ENCODE measurements at regions not wholly inside any gene's neighbourhood (a gene's known extent, or its start where the extent isn't known, plus 50 kb on each side); places are given as distances from the start of the nearest gene placed in this dataset.

- DNase-seq (ENCODE audit: extremely low spot score) = no peak
- ChIA-PET CTCF (interaction anchor here (1.2 kb wide), 1 partner anchor 10 kb away, joined by 4 read pairs; no protein-coding TSS in a partner anchor), POLR2A (no interaction called here)
- TF ChIP-seq FOXA1 (IDR thresholded peaks at IDR 0.05) = no peak
- TF ChIP-seq CTBP1 (IDR thresholded peaks at IDR 0.05; ENCODE audit: borderline replicate concordance) = no peak
- no peak for TF ChIP-seq TARDBP (IDR thresholded peaks at IDR 0.05)
- TF ChIP-seq NFRKB (IDR thresholded peaks at IDR 0.05) = no peak
Observed at GRCh38 chr2:133789743-133790142, 221.5 kb upstream of the NCKAP5 start.

- DNase-seq (ENCODE audit: extremely low spot score) = no peak
- TF ChIP-seq BHLHE40 (IDR thresholded peaks at IDR 0.05; ENCODE audit: borderline replicate concordance) (no peak), FOXM1 (IDR thresholded peaks at IDR 0.05; ENCODE audit: borderline replicate concordance) (no peak), SUZ12 (IDR thresholded peaks at IDR 0.05) (no peak)
- ChIA-PET POLR2A (no interaction called here), CTCF (no interaction called here)
Observed at GRCh38 chr2:133790711-133791110, 222.4 kb upstream of the NCKAP5 start.

GRCh38 chr2:133791191-133791590 is 222.9 kb upstream of the NCKAP5 start:
- TF ChIP-seq FOXA1 (IDR thresholded peaks at IDR 0.05) = no peak
- TF ChIP-seq L3MBTL2 (conservative IDR thresholded peaks at IDR 0.05) = no peak
- TF ChIP-seq NFRKB (IDR thresholded peaks at IDR 0.05) = no peak
- TF ChIP-seq BHLHE40 (IDR thresholded peaks at IDR 0.05; ENCODE audit: borderline replicate concordance) = no peak
- ChIA-PET CTCF (no interaction called here), POLR2A (no interaction called here)
- no peak for DNase-seq (ENCODE audit: extremely low spot score)

GRCh38 chr2:133792223-133792622 is 224.0 kb upstream of the NCKAP5 start:
- no peak for DNase-seq (ENCODE audit: extremely low spot score)
- ChIA-PET POLR2A (no interaction called here), CTCF (interaction anchor here (0.7 kb wide), 1 partner anchor 305 kb away, joined by 4 read pairs; no protein-coding TSS in a partner anchor)
- TF ChIP-seq ZNF384 (IDR thresholded peaks at IDR 0.05) = no peak
- TF ChIP-seq TARDBP (IDR thresholded peaks at IDR 0.05) = no peak
- TF ChIP-seq LEF1 (IDR thresholded peaks at IDR 0.05; ENCODE audit: borderline replicate concordance) = no peak
- TF ChIP-seq L3MBTL2 (conservative IDR thresholded peaks at IDR 0.05) = no peak
- no peak for TF ChIP-seq HDGF (IDR thresholded peaks at IDR 0.05; ENCODE audit: borderline replicate concordance)
- TF ChIP-seq BHLHE40 (IDR thresholded peaks at IDR 0.05; ENCODE audit: borderline replicate concordance) = no peak
- no peak for TF ChIP-seq ARNT (IDR thresholded peaks at IDR 0.05)
- TF ChIP-seq SUZ12 (IDR thresholded peaks at IDR 0.05) = no peak
- no peak for TF ChIP-seq PKNOX1 (IDR thresholded peaks at IDR 0.05)
- no peak for TF ChIP-seq FOXA1 (IDR thresholded peaks at IDR 0.05)
- no peak for TF ChIP-seq FOXK2 (IDR thresholded peaks at IDR 0.05)
- no peak for TF ChIP-seq ELF4 (IDR thresholded peaks at IDR 0.05)
- no peak for TF ChIP-seq NFRKB (IDR thresholded peaks at IDR 0.05)
- TF ChIP-seq FOXM1 (IDR thresholded peaks at IDR 0.05; ENCODE audit: borderline replicate concordance) = no peak
- no peak for TF ChIP-seq SP1 (IDR thresholded peaks at IDR 0.05)

GRCh38 chr2:133794114-133794513 is 225.9 kb upstream of the NCKAP5 start:
- ChIA-PET CTCF (no interaction called here), POLR2A (no interaction called here)
- no peak for TF ChIP-seq FOXM1 (IDR thresholded peaks at IDR 0.05; ENCODE audit: borderline replicate concordance)
- no peak for TF ChIP-seq L3MBTL2 (conservative IDR thresholded peaks at IDR 0.05)
- TF ChIP-seq TARDBP (IDR thresholded peaks at IDR 0.05) = no peak
- TF ChIP-seq ZNF384 (IDR thresholded peaks at IDR 0.05) = no peak
- no peak for TF ChIP-seq BHLHE40 (IDR thresholded peaks at IDR 0.05; ENCODE audit: borderline replicate concordance)
- TF ChIP-seq LEF1 (IDR thresholded peaks at IDR 0.05; ENCODE audit: borderline replicate concordance) = no peak
- no peak for TF ChIP-seq PKNOX1 (IDR thresholded peaks at IDR 0.05)
- TF ChIP-seq ARNT (IDR thresholded peaks at IDR 0.05) = no peak
- TF ChIP-seq ELF4 (IDR thresholded peaks at IDR 0.05) = no peak
- no peak for TF ChIP-seq SP1 (IDR thresholded peaks at IDR 0.05)
- TF ChIP-seq SUZ12 (IDR thresholded peaks at IDR 0.05) = no peak
- TF ChIP-seq FOXK2 (IDR thresholded peaks at IDR 0.05) = no peak
- no peak for TF ChIP-seq NFRKB (IDR thresholded peaks at IDR 0.05)
- no peak for DNase-seq (ENCODE audit: extremely low spot score)

- DNase-seq (ENCODE audit: extremely low spot score) = no peak
- POLR2A ChIA-PET = no interaction called here
- CTCF ChIA-PET = no interaction called here
- TF ChIP-seq NFRKB (IDR thresholded peaks at IDR 0.05) (no peak), BHLHE40 (IDR thresholded peaks at IDR 0.05; ENCODE audit: borderline replicate concordance) (no peak), FOXM1 (IDR thresholded peaks at IDR 0.05; ENCODE audit: borderline replicate concordance) (no peak), SUZ12 (IDR thresholded peaks at IDR 0.05) (no peak), SP1 (IDR thresholded peaks at IDR 0.05) (no peak), ZNF384 (IDR thresholded peaks at IDR 0.05) (no peak), TARDBP (IDR thresholded peaks at IDR 0.05) (no peak), LEF1 (IDR thresholded peaks at IDR 0.05; ENCODE audit: borderline replicate concordance) (no peak), FOXA1 (IDR thresholded peaks at IDR 0.05) (no peak), ARNT (IDR thresholded peaks at IDR 0.05) (no peak), FOXK2 (IDR thresholded peaks at IDR 0.05) (no peak), CTBP1 (IDR thresholded peaks at IDR 0.05; ENCODE audit: borderline replicate concordance) (no peak)
Observed at GRCh38 chr2:133801946-133802345, 233.7 kb upstream of the NCKAP5 start.

- DNase-seq (ENCODE audit: extremely low spot score) = no peak
- TF ChIP-seq NFRKB (IDR thresholded peaks at IDR 0.05) (no peak), ZNF384 (IDR thresholded peaks at IDR 0.05) (no peak), TARDBP (IDR thresholded peaks at IDR 0.05) (no peak), L3MBTL2 (conservative IDR thresholded peaks at IDR 0.05) (no peak), FOXK2 (IDR thresholded peaks at IDR 0.05) (no peak), CTBP1 (IDR thresholded peaks at IDR 0.05; ENCODE audit: borderline replicate concordance) (no peak), ARNT (IDR thresholded peaks at IDR 0.05) (no peak)
- CTCF ChIA-PET = no interaction called here
- POLR2A ChIA-PET = no interaction called here
Observed at GRCh38 chr2:133802409-133803039, 234.3 kb upstream of the NCKAP5 start.
